GM21619 (cell line): ENCODE measurements at regions not wholly inside any gene's neighbourhood (a gene's known extent, or its start where the extent isn't known, plus 50 kb on each side); places are given as distances from the start of the nearest gene placed in this dataset.
"Not testable (repeated sequence)": the region's sequence is repeated elsewhere in the genome, so short reads cannot be mapped to it uniquely, and the experiment has no call there.

Experiments
- ATAC-seq: cut with Tn5 transposase; IDR thresholded peaks from one replicate; pipeline ENCODE4 v1.9.1; 2021; ENCODE audit not compliant: unreplicated experiment

DNA sequence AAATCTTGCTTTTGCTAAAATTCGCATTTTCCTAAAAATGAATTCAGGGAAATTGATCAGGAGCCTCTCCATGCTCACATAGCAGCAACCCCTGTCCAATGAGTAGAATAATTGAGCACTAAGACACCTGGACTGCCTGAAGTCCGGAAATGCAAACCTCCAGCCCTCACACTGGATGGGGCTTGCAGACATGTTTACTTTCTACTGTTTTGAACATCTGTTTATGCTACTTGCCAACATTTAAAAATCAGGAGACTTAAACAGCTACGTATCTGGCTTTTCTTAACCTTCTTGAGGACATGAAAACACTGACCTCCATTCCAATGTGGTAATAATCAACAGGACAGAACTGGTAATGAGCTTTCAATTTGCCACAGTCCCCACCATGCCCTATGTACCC, 184.4 kb downstream of the SHOX2 start:
- ATAC-seq = no peak

DNA sequence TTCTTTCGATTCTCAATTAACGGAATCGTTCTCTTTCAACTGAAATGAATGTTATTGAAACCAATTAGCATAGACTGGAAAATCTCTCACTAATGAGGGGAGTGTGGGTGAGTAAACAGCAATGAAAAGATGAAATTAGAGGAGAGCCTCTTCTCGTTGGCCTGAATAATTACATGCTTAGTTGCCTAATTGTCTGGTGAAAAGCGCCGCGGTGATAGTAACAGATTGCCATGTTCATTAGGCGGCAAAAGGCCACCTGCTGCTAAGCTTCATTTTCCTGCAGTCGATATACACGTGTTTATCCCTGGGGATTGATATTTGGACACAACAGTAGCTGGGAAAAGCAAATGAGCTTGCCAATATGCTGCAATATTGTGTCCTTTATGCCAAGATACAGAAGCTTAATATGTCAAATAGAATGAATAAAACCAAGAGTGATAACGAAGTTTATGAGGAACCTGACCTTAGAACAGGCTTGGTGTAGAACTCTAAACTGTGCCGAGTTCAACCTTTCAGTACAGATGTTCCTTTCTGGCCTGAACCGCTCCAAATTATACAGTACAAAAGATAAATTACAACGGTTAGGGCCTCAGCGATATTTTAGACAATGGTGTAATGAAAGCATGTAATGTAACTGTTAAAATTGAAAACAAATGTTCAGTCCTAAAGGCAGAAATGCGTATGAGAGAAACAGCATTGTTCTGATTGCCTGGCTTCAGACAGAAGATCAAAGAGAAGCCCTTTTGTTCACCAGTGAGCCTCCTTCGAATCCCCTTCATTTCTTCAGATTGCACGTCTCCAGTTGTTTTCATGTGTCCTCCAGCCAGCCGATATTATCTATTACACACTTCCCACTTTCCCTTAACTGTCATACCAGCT, 185.2 kb downstream of the SHOX2 start:
- ATAC-seq = no peak

DNA sequence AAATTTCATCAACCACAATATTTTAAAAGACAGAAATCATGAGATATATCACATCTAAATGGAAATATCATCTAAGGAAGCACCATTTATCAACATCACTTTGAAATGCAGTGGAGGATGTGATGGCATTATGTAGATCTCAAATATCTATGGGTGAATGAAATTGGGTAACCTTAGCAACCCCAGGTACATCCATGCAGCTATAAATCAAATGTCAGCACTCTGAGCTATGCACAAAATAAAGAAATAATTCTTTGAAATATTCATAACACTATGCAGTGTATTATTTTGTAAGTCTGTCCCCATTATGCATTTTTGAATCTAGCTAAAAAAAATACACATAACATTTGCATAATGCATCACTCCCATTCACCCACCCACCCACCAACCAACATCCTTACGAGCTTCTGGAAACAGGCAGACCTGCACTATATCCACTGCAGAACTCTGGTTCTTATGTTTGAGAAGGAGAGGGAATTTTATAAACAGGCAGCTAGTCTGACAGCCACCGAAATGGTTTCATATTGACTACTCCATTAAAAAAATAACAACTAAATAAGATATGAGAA, 186.8 kb downstream of the SHOX2 start:
- ATAC-seq = no peak

DNA sequence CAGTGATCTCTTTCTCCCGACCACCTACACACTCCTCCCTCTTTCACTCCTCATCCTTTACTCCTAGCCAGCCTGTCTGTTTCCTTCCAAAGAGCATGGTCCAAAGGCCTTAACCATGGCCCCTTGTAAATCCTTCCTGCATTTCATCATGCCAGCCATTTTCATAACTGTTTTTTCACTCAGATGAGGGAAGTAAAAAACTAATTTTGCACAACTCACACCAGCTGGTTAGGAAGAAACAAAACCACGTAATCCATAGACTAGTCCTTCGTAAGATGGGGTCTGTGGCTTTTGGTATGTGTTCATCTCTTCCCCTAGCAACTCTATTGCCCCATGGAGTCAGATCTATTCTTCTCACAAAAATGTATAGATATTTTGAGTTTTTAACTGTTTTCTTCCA, 187.8 kb downstream of the SHOX2 start:
- no peak for ATAC-seq

DNA sequence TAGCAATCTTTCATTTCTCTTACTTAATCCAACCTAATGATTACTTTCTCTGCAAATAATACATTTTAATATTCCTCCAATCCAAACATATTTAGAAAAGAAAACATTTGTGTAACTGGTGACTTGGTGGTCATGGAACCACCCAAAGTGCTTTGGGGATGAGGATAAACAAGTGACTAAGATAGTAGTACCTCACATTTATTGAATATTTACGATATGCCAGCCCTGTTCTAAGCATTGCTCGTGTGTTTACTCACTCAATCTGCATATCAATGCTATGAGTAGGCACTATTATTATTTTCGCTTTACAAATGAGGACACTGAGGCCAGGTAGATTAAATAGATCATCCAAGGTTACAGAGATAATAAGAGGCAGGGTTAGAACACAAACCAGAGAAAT, 189.5 kb downstream of the SHOX2 start:
- ATAC-seq = no peak

DNA sequence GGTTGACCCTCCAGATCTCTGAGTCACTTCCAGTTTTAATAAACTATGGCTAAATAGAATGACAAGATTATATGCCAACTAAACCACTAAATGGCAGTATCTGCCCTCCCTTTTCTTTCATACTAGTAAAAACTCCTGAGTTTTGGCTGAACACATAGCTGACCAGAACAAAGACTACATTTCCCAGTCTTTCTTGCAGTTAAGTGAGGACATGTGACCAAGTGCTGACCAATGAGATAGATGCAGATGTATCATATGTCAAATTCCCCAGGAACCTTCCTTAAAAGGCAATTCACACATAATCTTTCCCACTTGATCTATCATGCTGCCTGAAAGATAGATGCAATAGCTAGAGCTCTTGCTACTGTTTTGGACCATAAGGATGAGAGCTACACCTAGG, 191.3 kb downstream of the SHOX2 start:
- no peak for ATAC-seq

DNA sequence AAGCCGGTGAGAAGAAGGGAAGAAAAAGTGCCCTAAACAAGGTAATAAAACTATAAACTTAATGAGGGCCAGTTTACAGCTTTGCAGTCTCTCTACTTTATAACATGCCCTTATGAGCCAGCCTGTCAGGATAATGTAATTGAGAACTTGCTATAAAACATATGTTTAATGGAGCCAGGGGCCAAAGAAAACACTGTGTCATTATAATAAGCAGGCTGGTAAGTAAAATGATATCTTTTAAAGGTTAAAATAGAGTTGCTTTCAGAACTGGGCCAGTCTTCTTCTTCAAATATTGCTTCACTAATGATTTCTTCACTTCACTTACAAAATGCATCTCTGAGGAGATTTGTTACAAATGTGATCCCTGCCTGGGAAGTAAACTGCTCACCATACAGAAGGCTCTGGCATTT, 192.5 kb downstream of the SHOX2 start:
- ATAC-seq = no peak

DNA sequence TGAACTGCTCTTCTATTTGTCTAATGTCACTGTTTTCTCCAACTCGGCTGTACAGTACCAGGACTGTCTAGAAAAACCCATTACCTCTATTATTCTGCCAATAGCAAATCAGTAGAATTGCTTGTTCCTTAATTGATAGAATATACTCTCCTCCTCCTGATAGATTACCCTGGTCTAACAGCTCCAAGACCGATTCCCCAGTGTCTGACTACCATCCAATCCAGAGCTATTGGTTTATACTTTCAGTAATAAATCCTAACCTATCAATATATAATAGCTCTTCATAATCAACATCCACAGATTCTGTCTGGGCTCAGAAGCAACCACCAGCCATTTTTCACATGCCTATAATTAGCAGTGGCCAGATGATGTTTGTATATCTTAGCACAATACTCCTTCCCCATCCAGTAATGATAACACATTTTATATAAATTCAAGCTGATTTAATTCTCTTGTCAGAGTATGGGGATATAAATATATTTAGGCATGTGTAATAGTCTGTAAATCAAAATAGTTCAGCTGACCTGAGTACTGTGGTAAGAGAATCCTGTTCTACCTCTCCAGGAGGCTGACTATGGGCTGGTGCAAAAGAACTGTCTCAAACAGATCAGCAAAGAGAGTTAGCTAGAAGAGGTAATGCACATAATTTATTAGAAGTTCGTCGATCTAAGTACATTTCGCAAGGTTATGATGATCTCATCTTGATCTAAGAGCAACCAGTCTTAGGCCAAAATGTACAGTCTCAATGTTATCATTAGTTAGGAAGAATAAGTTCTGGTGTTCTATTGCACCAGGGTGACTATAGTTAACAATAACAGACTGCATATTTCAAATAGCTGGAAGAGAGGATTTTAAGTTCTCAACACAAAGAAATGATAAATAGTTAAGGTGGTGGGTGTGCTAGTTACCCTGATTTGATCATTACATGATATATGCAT, 193.4 kb downstream of the SHOX2 start:
- ATAC-seq = no peak

DNA sequence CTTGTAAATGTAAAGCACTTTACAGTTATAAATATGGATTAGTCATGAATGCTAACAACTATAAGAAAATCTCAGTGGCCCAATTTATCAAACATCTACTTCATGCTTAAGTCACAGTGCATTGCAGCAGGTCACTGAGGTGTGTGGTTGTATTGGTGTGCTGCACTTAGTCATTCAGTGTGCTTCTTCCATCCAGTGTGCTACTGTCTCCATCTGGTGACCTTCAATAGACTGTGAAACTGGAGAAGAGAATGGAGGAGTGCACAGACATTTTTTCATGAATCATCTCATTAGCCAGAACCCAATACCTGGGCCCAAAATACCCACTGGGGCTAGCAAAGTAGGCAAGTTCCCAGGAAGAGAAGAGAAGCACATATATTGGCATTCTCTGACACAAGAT, 199.6 kb downstream of the SHOX2 start:
- no peak for ATAC-seq

DNA sequence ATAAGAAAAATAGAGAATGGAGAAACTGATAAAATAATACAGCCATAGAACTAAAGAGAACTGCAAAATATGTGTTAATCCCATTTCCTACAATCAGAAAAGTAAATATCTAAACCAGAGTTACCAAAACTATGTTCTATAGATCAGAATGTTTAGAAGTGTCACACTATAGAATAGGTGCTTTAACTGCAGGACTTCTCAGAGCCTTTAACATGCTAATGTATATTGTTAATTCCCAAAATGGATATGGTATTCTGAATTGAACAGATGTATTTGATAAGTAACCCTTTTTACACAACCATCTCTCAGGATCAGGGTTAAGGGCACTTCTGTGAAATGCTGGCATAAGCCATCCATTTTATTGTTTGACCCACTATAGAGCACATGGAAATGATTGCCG, 200.3 kb downstream of the SHOX2 start:
- no peak for ATAC-seq

DNA sequence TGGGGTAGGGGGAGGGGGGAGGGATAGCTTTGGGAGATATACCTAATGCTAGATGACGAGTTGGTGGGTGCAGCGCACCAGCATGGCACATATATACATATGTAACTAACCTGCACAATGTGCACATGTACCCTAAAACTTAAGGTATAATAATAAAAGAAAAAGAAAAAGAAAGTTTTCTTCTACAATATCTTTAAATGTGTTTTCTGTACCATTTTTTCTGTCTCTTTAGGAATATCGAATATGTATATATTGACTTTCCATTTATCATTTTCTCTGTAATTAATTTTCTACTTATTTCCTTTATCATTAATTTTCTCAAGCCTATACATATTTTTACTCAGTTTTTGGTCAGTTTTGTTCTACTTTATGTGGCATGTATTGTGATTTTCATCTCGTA, 203.5 kb downstream of the SHOX2 start:
- ATAC-seq = not testable (repeated sequence)

DNA sequence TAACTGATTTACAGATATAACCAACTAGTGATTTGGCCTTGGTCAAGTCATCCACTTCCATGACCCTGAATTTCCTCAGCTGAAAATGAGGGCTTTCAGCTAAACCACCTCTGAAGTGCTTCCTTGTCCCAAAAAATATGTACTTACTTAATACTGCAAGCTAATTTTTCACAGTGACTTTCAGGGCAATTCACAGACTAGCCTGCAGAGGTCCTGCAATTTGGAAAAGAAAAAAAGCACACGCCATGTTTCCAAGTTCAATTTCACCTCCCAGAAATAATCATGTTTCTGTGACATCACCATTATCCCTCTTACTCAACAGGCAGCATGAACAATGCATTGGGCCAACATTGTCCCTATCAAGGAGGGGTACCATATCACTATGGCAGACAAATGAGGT, 218.2 kb downstream of the SHOX2 start:
- no peak for ATAC-seq

DNA sequence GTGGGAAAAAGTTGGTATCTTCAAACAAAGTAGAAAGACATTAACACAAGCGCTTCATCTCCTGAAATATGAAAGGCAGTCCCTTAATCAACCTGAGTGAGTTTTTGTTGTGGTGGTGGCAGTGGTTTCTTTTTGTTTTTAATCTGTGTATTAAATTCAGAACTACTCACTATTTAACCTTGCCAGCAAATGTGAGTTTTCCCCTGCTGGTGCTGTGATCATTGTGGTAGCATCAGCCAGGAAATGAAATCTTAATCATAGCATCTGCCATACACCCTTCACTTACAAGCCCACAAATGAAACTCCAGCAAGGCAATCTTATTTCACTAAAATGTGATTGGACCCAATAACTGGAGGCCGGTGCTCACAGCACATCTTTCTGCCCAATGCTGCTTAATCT, 229.7 kb downstream of the SHOX2 start:
- no peak for ATAC-seq

DNA sequence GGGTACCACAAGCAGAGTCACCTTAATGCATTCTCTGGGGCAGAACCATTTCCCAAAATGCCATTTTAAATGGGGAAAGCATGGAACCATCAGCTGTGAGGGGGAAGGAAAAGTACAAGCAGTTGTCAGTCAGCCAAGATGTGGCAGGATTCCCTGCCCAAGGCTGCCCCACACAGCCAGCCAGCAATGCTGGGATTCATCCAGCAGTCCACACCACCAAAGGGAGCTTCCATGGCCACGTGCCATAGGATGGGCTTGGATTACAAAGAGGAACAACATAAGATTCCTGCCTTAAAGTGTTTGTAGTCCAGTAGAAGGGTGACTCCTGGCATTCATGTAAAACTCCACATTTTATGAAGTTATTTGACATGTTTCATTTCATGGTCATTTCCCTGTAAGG, 233.3 kb downstream of the SHOX2 start:
- ATAC-seq = no peak

DNA sequence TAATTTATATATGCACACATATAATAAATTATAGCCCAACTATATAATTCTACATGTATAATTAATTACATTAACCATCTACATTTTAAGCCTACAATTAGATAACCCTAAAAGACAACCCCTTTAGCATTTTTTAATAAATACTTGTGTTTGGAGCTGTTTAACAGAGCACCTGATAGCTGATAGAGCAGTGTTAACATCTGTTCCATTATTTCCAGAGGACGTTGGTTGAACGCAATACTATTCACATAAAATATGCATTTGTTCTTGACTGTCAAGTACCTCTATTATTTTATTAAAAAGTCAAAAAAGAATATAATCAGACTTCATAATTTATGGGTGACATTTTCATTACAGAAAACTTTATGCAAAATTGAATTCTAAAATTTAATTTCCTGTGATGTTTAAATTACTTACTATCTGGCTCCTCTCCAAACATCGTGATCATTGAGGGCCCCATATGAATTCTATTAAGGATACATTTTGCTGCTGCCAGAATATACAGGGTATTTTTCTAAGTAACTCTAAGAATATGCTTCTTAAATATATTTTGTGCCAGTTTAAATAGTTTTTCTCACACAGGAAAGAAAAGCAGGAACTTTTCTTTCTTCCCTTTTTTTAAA, 234.3 kb downstream of the SHOX2 start:
- no peak for ATAC-seq

DNA sequence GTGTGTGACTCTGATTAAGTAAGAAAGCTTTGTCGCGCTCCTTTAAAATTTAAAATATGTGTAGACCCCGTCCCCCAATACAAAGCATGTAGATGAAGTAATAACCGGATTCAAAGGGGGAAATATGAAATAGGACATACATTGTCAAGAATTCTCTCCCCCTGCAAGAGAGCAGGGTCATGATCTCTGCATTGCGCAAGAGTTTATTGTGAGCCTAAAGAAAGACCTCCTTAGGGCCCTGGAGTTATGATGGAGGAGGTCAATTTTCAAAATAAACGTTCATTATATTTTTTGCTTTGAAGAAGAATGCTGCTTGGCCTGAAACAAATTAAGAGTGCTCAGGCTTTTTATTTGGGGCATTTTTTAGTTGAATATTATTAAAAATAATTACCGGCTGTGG, 235.0 kb downstream of the SHOX2 start:
- ATAC-seq = no peak

DNA sequence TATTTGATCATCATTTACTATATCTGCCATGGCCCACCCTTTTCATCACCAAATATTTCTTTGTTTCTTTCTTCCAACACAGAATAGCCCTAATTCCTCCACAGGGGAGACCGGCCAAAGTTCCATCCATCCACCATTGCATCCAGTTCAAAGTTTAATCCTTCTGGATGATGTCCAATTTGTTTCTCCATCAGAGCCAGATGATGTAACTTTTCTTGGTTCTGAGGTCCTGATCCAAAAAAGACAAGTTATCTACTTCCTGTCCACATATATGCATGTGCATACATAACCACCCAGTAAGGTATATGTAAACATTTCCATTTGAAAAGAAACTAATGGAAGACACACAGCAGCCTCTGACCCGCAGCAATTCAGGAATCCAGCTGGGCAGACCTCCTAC, 237.3 kb downstream of the SHOX2 start:
- no peak for ATAC-seq

DNA sequence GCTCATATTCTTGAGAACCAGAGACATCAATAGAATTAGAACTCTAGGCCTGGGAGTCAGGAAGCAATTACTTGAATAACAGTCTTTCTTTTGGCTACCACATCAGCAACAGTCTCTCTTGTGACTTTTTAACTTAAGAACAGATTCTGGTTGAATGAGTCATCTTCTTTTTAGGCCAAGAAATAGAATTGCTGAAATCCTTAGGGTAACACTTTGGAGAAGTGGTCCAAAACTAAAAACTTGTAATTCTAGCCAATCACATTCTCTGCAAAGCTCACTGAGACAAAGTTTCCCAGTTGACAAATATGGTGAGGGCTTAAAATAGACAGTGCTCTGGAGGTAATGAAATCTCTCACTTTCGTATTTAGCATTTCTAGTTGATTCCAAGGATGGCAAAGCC, 238.0 kb downstream of the SHOX2 start:
- ATAC-seq = no peak

DNA sequence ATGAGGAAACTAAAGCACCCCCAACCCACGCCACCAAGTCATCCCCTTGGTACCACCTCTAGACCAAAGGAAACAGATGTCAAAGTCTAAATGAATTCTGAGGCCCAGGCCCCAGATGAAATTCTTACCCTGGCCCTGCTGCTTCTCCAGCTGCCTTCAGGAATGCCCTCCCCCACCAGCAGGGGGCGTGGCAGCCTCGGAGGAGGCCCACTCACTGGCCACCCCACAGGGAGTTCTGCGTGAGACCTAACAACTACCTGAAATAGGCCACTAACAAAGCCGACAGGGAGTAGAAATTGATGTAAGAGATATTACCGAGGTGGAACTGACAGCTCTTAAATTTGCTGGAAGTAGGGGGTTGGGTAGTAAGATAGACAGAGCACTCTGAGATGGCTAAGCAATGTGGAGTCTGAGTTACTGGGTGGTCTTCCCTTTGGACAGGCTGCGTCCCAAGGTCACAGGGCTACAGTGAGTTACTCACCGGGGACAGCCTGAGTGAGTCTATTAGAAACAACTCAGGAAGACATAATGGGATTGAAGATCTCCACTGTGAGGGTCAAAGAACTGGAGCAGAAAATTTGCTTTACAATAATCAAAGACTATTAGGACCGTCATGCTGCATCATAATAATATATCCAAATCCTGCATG, 240.7 kb downstream of the SHOX2 start:
- peak; percentile 93 for ATAC-seq

DNA sequence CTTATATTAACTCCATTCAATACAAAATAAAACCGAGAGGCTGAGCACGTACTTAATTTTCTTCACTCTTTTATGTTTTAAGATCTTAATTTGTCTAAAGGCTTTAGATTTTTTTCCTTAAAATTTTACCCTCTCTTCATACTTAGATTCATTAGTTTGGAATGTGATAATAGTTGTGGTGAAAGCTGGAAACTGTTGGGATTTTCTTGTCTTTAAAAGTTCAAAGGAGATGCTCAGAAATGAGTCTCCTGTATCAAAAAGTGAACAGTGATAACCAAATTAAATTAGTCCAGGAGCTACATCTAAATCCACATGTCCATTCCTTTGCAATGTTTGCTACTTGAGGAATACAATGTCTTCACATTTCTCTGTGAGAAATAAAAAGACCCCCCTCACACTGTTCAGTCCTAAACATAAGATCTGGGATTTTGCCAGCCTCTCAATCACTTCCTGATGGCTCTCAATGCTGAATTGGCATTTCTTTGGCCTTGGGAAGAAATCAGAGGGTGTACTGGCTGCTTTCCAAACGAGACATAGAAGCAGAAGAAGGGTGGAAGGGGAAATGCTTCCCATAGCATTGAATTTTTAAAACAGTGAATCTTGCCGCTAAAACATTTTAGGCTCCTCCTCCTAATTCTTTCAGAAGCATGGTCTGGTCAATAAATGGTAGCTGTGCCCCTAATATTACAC, 245.0 kb downstream of the SHOX2 start:
- no peak for ATAC-seq
